Common myeloid progenitor, CD34-positive (primary cell): ENCODE measurements at regions not wholly inside any gene's neighbourhood (a gene's known extent, or its start where the extent isn't known, plus 50 kb on each side); places are given as distances from the start of the nearest gene placed in this dataset.

ENCODE experiments used
- CTCF ChIA-PET: fragments of 350-600 bp; sonication (Branson Sonifier 250); formaldehyde crosslinking; loops from one replicate; lab custom pipeline; 2021; ENCODE audit warnings: antibody characterized with exemption; lab: Charles Lee
- POLR2A ChIA-PET: fragments of 350-600 bp; sonication (Branson Sonifier 250); formaldehyde crosslinking; loops from one replicate; lab custom pipeline; 2021; ENCODE audit warnings: antibody characterized with exemption; lab: Charles Lee
- DNase-seq, 3 donors: peaks; one replicate each; pipeline versions ENCODE4 v3.0.0 to v3.0.0-alpha.2; 2013
- H3K27ac ChIP-seq, 2 experiments: 1 replicate in 1 of 2; 2 replicates in 1 of 2; pipeline ENCODE4 v1.7.0; 2013; ENCODE audit warnings: inconsistent platforms in 2 of 2, low read length in 2 of 2, mild to moderate bottlenecking in 2 of 2, low read depth in 1 of 2, moderate library complexity in 1 of 2; ENCODE audit not compliant: severe bottlenecking in 2 of 2, insufficient read depth in 1 of 2, poor library complexity in 1 of 2
- H3K27me3 ChIP-seq, 5 experiments: replicated peaks in 2 of 5; 1 replicate in 3 of 5; 2 replicates in 2 of 5; pipeline versions ENCODE4 v1.6.1 to v1.7.0; 2013; ENCODE audit warnings: low read length in 4 of 5, mild to moderate bottlenecking in 2 of 5, moderate library complexity in 2 of 5, inconsistent platforms in 1 of 5; ENCODE audit not compliant: insufficient read depth in 5 of 5, control insufficient read depth in 4 of 5
- H3K36me3 ChIP-seq, 4 experiments: 1 replicate in 2 of 4; 2 replicates in 2 of 4; pipeline versions ENCODE4 v1.6.1 to v1.7.0; 2013; ENCODE audit warnings: low read length in 3 of 4, control low read depth in 1 of 4, mild to moderate bottlenecking in 1 of 4; ENCODE audit not compliant: control insufficient read depth in 4 of 4, insufficient read depth in 4 of 4
- H3K4me1 ChIP-seq, 4 experiments: 1 replicate in 3 of 4; 2 replicates in 1 of 4; pipeline versions ENCODE4 v1.6.1 to v1.7.1; 2013; ENCODE audit warnings: low read length in 3 of 4, mild to moderate bottlenecking in 3 of 4, control low read depth in 1 of 4, inconsistent platforms in 1 of 4, moderate library complexity in 1 of 4; ENCODE audit not compliant: control insufficient read depth in 4 of 4, insufficient read depth in 4 of 4; ENCODE audit errors: control extremely low read depth in 1 of 4
- H3K4me3 ChIP-seq, 7 experiments: 1 replicate in 4 of 7; 2 replicates in 3 of 7; pipeline versions ENCODE4 v1.5.1 to v1.7.0; 2013; ENCODE audit warnings: mild to moderate bottlenecking in 7 of 7, low read length in 6 of 7, moderate library complexity in 6 of 7, inconsistent platforms in 2 of 7, low read depth in 2 of 7, control low read depth in 1 of 7; ENCODE audit not compliant: insufficient read depth in 4 of 7, control insufficient read depth in 1 of 7; ENCODE audit errors: extremely low read depth in 1 of 7
- H3K9me3 ChIP-seq, 5 experiments: 1 replicate in 4 of 5; 2 replicates in 1 of 5; pipeline versions ENCODE4 v1.6.1 to v1.7.1; 2013; ENCODE audit warnings: low read length in 4 of 5, mild to moderate bottlenecking in 2 of 5, inconsistent platforms in 1 of 5, low read depth in 1 of 5, moderate library complexity in 1 of 5; ENCODE audit not compliant: control insufficient read depth in 4 of 5, insufficient read depth in 2 of 5; ENCODE audit errors: control extremely low read depth in 1 of 5
- WGBS: methylation state at CpG from one replicate; pipeline ENCODE4 v1.1.5; 2013; ENCODE audit not compliant: insufficient coverage; 5-methylcytosine and 5-hydroxymethylcytosine counted together

DNA sequence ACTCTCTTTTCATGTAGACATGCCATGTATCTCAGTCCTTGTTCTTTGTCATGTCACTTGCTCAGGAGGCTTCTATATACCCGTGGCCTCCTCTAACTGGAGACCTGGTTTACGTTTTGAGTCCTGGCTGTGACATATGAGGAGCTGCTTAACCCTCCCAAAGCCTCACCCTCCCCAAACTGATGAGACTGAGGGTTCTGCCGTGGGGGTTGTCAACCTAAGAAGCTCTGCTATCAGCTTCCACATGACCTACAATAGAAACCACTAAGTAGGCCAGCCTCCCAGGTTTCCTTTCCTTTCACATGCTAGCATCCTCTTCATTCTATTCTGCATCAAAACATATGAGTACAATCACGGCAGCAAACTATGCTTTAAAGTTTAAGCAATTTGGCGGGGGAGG, 76.8 kb upstream of the WSCD2 start:
- no peak overlapping the region for H3K4me3 ChIP-seq
- peaks cover 0 to 8% (median 2%) of the 10 kb centered on the region in 4 experiments for H3K4me1 ChIP-seq
- ChIA-PET POLR2A (no interaction called here), CTCF (no interaction called here)
- H3K36me3 ChIP-seq, result no peaks in the 10 kb centered on the region
- 71% methylated on average over 3 of the region's 5 CpGs for WGBS
- DNase-seq, result no peak
- H3K27ac ChIP-seq, result no peak overlapping the region
- H3K9me3 ChIP-seq, result peaks cover 0 to 2% (median 0%) of the 10 kb centered on the region in 5 experiments
- H3K27me3 ChIP-seq, result peaks cover 0 to 22% (median 17%) of the 10 kb centered on the region in 5 experiments

DNA sequence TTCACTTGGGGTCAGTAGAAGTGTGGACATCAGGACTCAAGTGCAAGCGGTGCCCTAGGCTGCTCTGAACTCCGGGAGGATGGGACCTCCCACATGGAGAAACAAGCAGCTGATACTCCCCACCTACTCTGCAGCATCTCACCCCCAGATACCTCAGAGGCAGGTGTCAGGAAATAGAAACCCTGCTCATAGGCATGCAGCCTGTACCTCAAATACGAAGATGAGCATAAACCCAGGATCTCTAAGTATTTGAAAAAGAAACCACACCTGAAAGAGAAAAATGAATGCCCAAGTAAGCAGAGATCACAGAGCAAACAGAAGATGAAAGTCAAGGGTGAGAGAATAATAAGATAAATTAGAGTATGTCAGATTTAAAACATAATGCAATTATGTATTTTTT, 75.6 kb upstream of the WSCD2 start:
- no peak for DNase-seq
- POLR2A ChIA-PET, result no interaction called here
- CTCF ChIA-PET, result no interaction called here
- Histone ChIP-seq H3K27me3 (peaks cover 3 to 22% (median 19%) of the 10 kb centered on the region in 5 experiments), H3K9me3 (peaks cover 0 to 2% (median 0%) of the 10 kb centered on the region in 5 experiments), H3K36me3 (no peaks in the 10 kb centered on the region), H3K4me3 (no peak overlapping the region), H3K4me1 (no peaks in the 10 kb centered on the region), H3K27ac (no peak overlapping the region)
- 100% methylated on average over 1 of the region's 3 CpGs for WGBS

GRCh38 chr12:108054496-108054895, 74.6 kb upstream of the WSCD2 start:
- ChIA-PET CTCF (no interaction called here), POLR2A (no interaction called here)
- H3K36me3 ChIP-seq, result no peaks in the 10 kb centered on the region
- H3K27me3 ChIP-seq, result peaks cover 3 to 24% (median 20%) of the 10 kb centered on the region in 5 experiments
- no peaks in the 10 kb centered on the region for H3K4me1 ChIP-seq
- H3K27ac ChIP-seq, result no peak overlapping the region
- peaks cover 0 to 2% (median 0%) of the 10 kb centered on the region in 5 experiments for H3K9me3 ChIP-seq
- no peak for DNase-seq
- no peak overlapping the region for H3K4me3 ChIP-seq
- WGBS, result 100% methylated on average over 1 of the region's 2 CpGs

- H3K4me3 ChIP-seq, result no peak overlapping the region
- peaks cover 3 to 22% (median 20%) of the 10 kb centered on the region in 5 experiments for H3K27me3 ChIP-seq
- H3K36me3 ChIP-seq, result no peaks in the 10 kb centered on the region
- WGBS, result 20% methylated on average over 1 of the region's 3 CpGs
- ChIA-PET POLR2A (no interaction called here), CTCF (interaction anchor here (0.6 kb wide), 1 partner anchor 286 kb away, joined by 3 read pairs; no protein-coding TSS in a partner anchor)
- no peaks in the 10 kb centered on the region for H3K4me1 ChIP-seq
- no peak overlapping the region for H3K27ac ChIP-seq
- peaks cover 0 to 2% (median 0%) of the 10 kb centered on the region in 5 experiments for H3K9me3 ChIP-seq
- no peak for DNase-seq
Observed at GRCh38 chr12:108055141-108055540, 73.9 kb upstream of the WSCD2 start.

- CTCF ChIA-PET, result no interaction called here
Observed at GRCh38 chr12:108060067-108060466, 69.0 kb upstream of the WSCD2 start.

GRCh38 chr12:108060903-108061302, 68.2 kb upstream of the WSCD2 start:
- H3K4me1 ChIP-seq, result no peaks in the 10 kb centered on the region
- peaks cover 0 to 1% (median 0%) of the 10 kb centered on the region in 5 experiments for H3K9me3 ChIP-seq
- ChIA-PET POLR2A (interaction anchor here (0.7 kb wide), 1 partner anchor 298 kb away, joined by 3 read pairs; no protein-coding TSS in a partner anchor), CTCF (no interaction called here)
- no peak for DNase-seq
- WGBS, result no CpG with 5 or more reads among the region's 1 CpG
- peaks cover 0 to 15% (median 4%) of the 10 kb centered on the region in 5 experiments for H3K27me3 ChIP-seq
- H3K27ac ChIP-seq, result no peak overlapping the region
- H3K4me3 ChIP-seq, result no peak overlapping the region
- no peaks in the 10 kb centered on the region for H3K36me3 ChIP-seq

More at GRCh38 chr12:108060067-108060466, 69.0 kb upstream of the WSCD2 start:
- POLR2A ChIA-PET, result no interaction called here
- 95% methylated on average over 2 of the region's 3 CpGs for WGBS
- no peak overlapping the region for H3K4me3 ChIP-seq
- no peak overlapping the region for H3K27ac ChIP-seq
- peaks cover 0 to 15% (median 4%) of the 10 kb centered on the region in 5 experiments for H3K27me3 ChIP-seq
- peaks cover 0 to 1% (median 0%) of the 10 kb centered on the region in 5 experiments for H3K9me3 ChIP-seq
- no peak for DNase-seq
- no peaks in the 10 kb centered on the region for H3K36me3 ChIP-seq
- no peaks in the 10 kb centered on the region for H3K4me1 ChIP-seq

DNA sequence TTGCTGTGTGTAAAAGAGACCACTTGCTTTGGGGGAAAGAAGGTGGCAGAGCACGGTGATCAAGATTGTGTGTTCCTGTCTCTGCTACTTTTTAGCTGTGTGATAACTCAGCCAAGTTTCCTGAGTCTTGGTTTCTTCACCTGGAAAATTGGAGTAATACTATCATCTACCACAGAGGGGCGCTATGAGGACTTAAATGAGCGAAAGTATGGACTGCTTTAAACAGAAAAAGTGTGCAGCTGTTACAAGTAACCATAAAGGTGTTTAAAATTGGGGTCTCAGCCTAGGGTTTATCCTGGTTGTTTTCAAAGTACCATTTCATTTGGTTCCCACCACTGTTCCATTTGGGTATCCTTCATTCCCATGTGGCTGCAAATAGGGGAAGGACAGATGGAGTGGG, 65.9 kb upstream of the WSCD2 start:
- POLR2A ChIA-PET, result no interaction called here
- Histone ChIP-seq H3K9me3 (peaks cover 0 to 1% (median 0%) of the 10 kb centered on the region in 5 experiments), H3K4me3 (no peak overlapping the region), H3K27ac (no peak overlapping the region), H3K27me3 (peaks cover 0 to 9% (median 3%) of the 10 kb centered on the region in 5 experiments), H3K36me3 (no peaks in the 10 kb centered on the region), H3K4me1 (no peaks in the 10 kb centered on the region)
- CTCF ChIA-PET, result interaction anchor here (1.4 kb wide), 1 partner anchor 10 kb away, joined by 4 read pairs; no protein-coding TSS in a partner anchor
- 8% methylated on average over 2 of the region's 3 CpGs for WGBS
- peak; percentile 14 to 29 (median 19) for DNase-seq
